Endothelial cell of umbilical vein (primary cell): ENCODE measurements at regions not wholly inside any gene's neighbourhood (a gene's known extent, or its start where the extent isn't known, plus 50 kb on each side); places are given as distances from the start of the nearest gene placed in this dataset.

Experiments
- BruUV-seq: library from RNA; stranded (reverse); fragments of 400-500 nt; replicated peaks from 2 replicates; lab custom pipeline; 2021; lab: Mats Ljungman, UMichigan
- CTCF ChIA-PET: fragments of 300-600, 350-600 bp; sonication (Branson Sonifier 250); formaldehyde crosslinking; loops from one replicate; lab custom pipeline; 2021; ENCODE audit warnings: antibody characterized with exemption, inconsistent platforms; lab: Charles Lee
- POLR2A ChIA-PET: fragments of 300-600, 350-600 bp; sonication (Branson Sonifier 250); formaldehyde crosslinking; loops from one replicate; lab custom pipeline; 2021; ENCODE audit warnings: antibody characterized with exemption, inconsistent platforms; lab: Charles Lee
- DNase-seq: peaks from one replicate; pipeline ENCODE4 v3.0.0-alpha.2; 2011; ENCODE audit warnings: low read depth, low spot score
- FAIRE-seq: peaks from 2 replicates; lab custom pipeline; 2011; peaks lifted over from hg19 to GRCh38; lab: Jason Lieb, UNC
- H2AFZ ChIP-seq: 2 replicates; pipeline ENCODE4 v1.6.0; 2012; ENCODE audit warnings: low read depth, low read length, control low read depth, inconsistent platforms
- H3K27ac ChIP-seq: 2 replicates; pipeline ENCODE4 v1.5.1; 2011; ENCODE audit warnings: low read depth, mild to moderate bottlenecking, control low read depth, low read length, moderate library complexity; ENCODE audit not compliant: insufficient read depth
- H3K27me3 ChIP-seq, 2 experiments: 2 replicates each; pipeline versions ENCODE4 v1.6.0 to v1.6.1; 2011; ENCODE audit warnings: low read length in 2 of 2, mixed read lengths in 1 of 2; ENCODE audit not compliant: control insufficient read depth in 2 of 2, insufficient read depth in 2 of 2
- H3K36me3 ChIP-seq, 2 experiments: 2 replicates in 1 of 2; 3 replicates in 1 of 2; pipeline ENCODE4 v1.5.1; 2011; ENCODE audit warnings: low read length in 2 of 2, mild to moderate bottlenecking in 1 of 2, moderate library complexity in 1 of 2; ENCODE audit not compliant: control insufficient read depth in 2 of 2, insufficient read depth in 2 of 2; ENCODE audit errors: extremely low read depth in 1 of 2
- H3K4me1 ChIP-seq: 3 replicates; pipeline ENCODE4 v1.5.1; 2011; ENCODE audit warnings: mild to moderate bottlenecking, low read length; ENCODE audit not compliant: control insufficient read depth, insufficient read depth; ENCODE audit errors: extremely low read depth
- H3K4me2 ChIP-seq: 2 replicates; pipeline ENCODE4 v1.6.1; 2011; ENCODE audit warnings: low read length, control low read depth, mixed read lengths; ENCODE audit not compliant: insufficient read depth
- H3K4me3 ChIP-seq, 3 experiments: fragments of 200-600 bp in 1 of 3; sonication (generic), shearing (Covaris generic) in 1 of 3; replicated peaks in 1 of 3; 2 replicates each; pipeline ENCODE4 v1.5.1; 2011 to 2016; ENCODE audit warnings: control low read depth in 3 of 3, low read length in 3 of 3, mild to moderate bottlenecking in 2 of 3, inconsistent platforms in 1 of 3, low read depth in 1 of 3, moderate library complexity in 1 of 3; ENCODE audit not compliant: insufficient read depth in 1 of 3
- H3K79me2 ChIP-seq: 2 replicates; pipeline ENCODE4 v1.6.0; 2012; ENCODE audit warnings: low read length, inconsistent platforms; ENCODE audit not compliant: control insufficient read depth, insufficient read depth
- H3K9ac ChIP-seq: replicated peaks from 2 replicates; pipeline ENCODE3; 2011; ENCODE audit warnings: low read length, control low read depth; ENCODE audit not compliant: insufficient read depth; ENCODE audit errors: extremely low read depth
- H3K9me1 ChIP-seq: replicated peaks from 3 replicates; pipeline ENCODE4 v1.6.0; 2011; ENCODE audit warnings: mild to moderate bottlenecking, low read length; ENCODE audit not compliant: control insufficient read depth, insufficient read depth; ENCODE audit errors: extremely low read depth
- H3K9me3 ChIP-seq: replicated peaks from 2 replicates; pipeline ENCODE4 v1.5.1; 2012; ENCODE audit warnings: low read length, inconsistent platforms; ENCODE audit not compliant: control insufficient read depth, insufficient read depth
- H4K20me1 ChIP-seq: replicated peaks from 2 replicates; pipeline ENCODE3; 2011; ENCODE audit warnings: mild to moderate bottlenecking, low read length; ENCODE audit not compliant: control insufficient read depth, insufficient read depth; ENCODE audit errors: extremely low read depth
- EZH2 ChIP-seq: IDR thresholded peaks from 2 replicates; pipeline ENCODE4 v1.6.1; 2012; ENCODE audit warnings: borderline replicate concordance, low read depth, mild to moderate bottlenecking, moderate library complexity, low read length, inconsistent platforms; ENCODE audit not compliant: severe bottlenecking
- JUN ChIP-seq: IDR thresholded peaks from 2 replicates; pipeline ENCODE4 v1.6.1; 2011; ENCODE audit warnings: borderline replicate concordance, low read depth; ENCODE audit not compliant: insufficient read length, insufficient read depth
- dilution Hi-C: fragments of 300-500 bp; cut with MboI; formaldehyde crosslinking; loops from one replicate; pipeline ENCODE4 v1.15.0; 2019; ENCODE audit warnings: low sequenced_read_pairs; ENCODE audit not compliant: extremely low pct_ligation_motif_present
- intact Hi-C: fragments of 100-400 bp; cut with micrococcal nuclease; formaldehyde crosslinking; loops from one replicate; pipeline ENCODE4 v1.10.0; 2022

GRCh38 chr4:136112116-136112515 lies 1420.2 kb downstream of the PCDH18 start:
- Histone ChIP-seq H3K4me1 (no peaks in the 10 kb centered on the region), H3K9me1 (no peaks in the 10 kb centered on the region), H3K79me2 (no peaks in the 10 kb centered on the region), H2AFZ (no peak overlapping the region), H3K36me3 (no peaks in the 10 kb centered on the region), H3K9me3 (no peaks in the 10 kb centered on the region), H3K4me3 (no peak overlapping the region), H3K27me3 (no peaks in the 10 kb centered on the region), H3K4me2 (no peak overlapping the region), H4K20me1 (no peaks in the 10 kb centered on the region), H3K9ac (no peak overlapping the region), H3K27ac (no peak overlapping the region)
- TF ChIP-seq JUN (no peak), EZH2 (no peak)
- ChIA-PET POLR2A (no interaction called here), CTCF (no interaction called here)
- no peak for FAIRE-seq
- intact Hi-C loops, result no loop called here
- DNase-seq, result no peak
- dilution Hi-C loops, result no loop called here
- BruUV-seq, result no TSS peak

- DNase-seq, result no peak
- no peaks in the 10 kb centered on the region for H3K36me3 ChIP-seq
- no peaks in the 10 kb centered on the region for H3K9me1 ChIP-seq
- no peaks in the 10 kb centered on the region for H3K79me2 ChIP-seq
- no peak for FAIRE-seq
- no peak overlapping the region for H3K9ac ChIP-seq
- dilution Hi-C loops (no loop called here), intact Hi-C loops (no loop called here)
- H3K4me3 ChIP-seq, result no peak overlapping the region
- POLR2A ChIA-PET, result no interaction called here
- TF ChIP-seq JUN, result no peak
- H3K4me1 ChIP-seq, result no peaks in the 10 kb centered on the region
- CTCF ChIA-PET, result no interaction called here
- peak overlapping the region; percentile 26 for H2AFZ ChIP-seq
- H3K4me2 ChIP-seq, result no peak overlapping the region
- no peak overlapping the region for H3K27ac ChIP-seq
- BruUV-seq, result no TSS peak
- no peaks in the 10 kb centered on the region for H3K9me3 ChIP-seq
- no peaks in the 10 kb centered on the region for H4K20me1 ChIP-seq
- H3K27me3 ChIP-seq, result no peaks in the 10 kb centered on the region
Observed at GRCh38 chr4:136106753-136107152, 1425.5 kb downstream of the PCDH18 start.
